RWPE2 (cell line): ENCODE measurements at regions not wholly inside any gene's neighbourhood (a gene's known extent, or its start where the extent isn't known, plus 50 kb on each side); places are given as distances from the start of the nearest gene placed in this dataset.

Experiments
- ATAC-seq: fragments of 200-7000 bp; cut with Tn5 transposase; 3 replicates; pipeline ENCODE4 v1.9.1; 2021; ENCODE audit warnings: low read depth
- DNase-seq: peaks from one replicate; pipeline ENCODE4 v3.0.0-alpha.2; 2020; ENCODE audit warnings: low spot score
- H3K27ac ChIP-seq: fragments of 450-650 bp; 2 replicates; pipeline ENCODE4 v1.5.1; 2017; ENCODE audit warnings: mild to moderate bottlenecking; ENCODE audit not compliant: poor library complexity, severe bottlenecking
- H3K27me3 ChIP-seq: fragments of 250-450 bp; sonication (Bioruptor Pico); 2 replicates; pipeline ENCODE4 v1.5.1; 2021; ENCODE audit warnings: mild to moderate bottlenecking, moderate library complexity; ENCODE audit not compliant: insufficient read depth, poor library complexity, severe bottlenecking
- H3K36me3 ChIP-seq: fragments of 250-450 bp; sonication (Bioruptor Pico); 2 replicates; pipeline ENCODE4 v1.5.1; 2020; ENCODE audit warnings: low read depth, mild to moderate bottlenecking, moderate library complexity
- H3K4me1 ChIP-seq: fragments of 250-450 bp; sonication (Bioruptor Pico); 2 replicates; pipeline ENCODE4 v1.5.1; 2021; ENCODE audit warnings: mild to moderate bottlenecking, moderate library complexity; ENCODE audit not compliant: insufficient read depth, poor library complexity, severe bottlenecking
- H3K4me3 ChIP-seq: fragments of 250-450 bp; sonication (Bioruptor Pico); 2 replicates; pipeline ENCODE4 v1.5.1; 2021; ENCODE audit warnings: mild to moderate bottlenecking, moderate library complexity; ENCODE audit not compliant: severe bottlenecking
- H3K9me3 ChIP-seq: fragments of 250-450 bp; sonication (Bioruptor Pico); 2 replicates; pipeline ENCODE4 v1.5.1; 2021; ENCODE audit warnings: mild to moderate bottlenecking, moderate library complexity; ENCODE audit not compliant: severe bottlenecking
- TF ChIP-seq, protein P1 (sequence below): fragments of 450-650 bp; IDR thresholded peaks from one replicate; pipeline ENCODE4 v1.5.1; 2017; ENCODE audit warnings: mild to moderate bottlenecking, moderate library complexity; ENCODE audit not compliant: poor library complexity, severe bottlenecking

DNA sequence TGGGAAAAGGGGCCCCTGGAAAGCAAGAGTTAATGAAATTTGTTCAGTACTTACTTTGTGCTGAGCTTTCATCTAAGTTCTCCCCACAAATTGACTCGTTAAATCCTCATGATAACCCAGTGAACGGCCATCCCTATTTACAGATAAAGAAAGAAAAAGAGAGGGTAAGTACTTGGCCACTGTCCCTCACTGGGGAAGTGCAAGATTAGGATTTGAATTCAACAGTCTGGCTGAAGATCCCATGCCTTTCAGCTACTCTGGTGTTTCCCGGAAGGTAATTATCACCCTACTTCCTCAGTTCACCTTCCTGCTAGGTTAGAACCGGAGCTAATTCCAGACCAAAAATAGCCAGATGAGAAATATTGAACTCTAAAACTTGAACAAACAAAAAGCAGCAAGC lies 269.2 kb upstream of the TLE4 start:
- TF ChIP-seq, protein P1, sequence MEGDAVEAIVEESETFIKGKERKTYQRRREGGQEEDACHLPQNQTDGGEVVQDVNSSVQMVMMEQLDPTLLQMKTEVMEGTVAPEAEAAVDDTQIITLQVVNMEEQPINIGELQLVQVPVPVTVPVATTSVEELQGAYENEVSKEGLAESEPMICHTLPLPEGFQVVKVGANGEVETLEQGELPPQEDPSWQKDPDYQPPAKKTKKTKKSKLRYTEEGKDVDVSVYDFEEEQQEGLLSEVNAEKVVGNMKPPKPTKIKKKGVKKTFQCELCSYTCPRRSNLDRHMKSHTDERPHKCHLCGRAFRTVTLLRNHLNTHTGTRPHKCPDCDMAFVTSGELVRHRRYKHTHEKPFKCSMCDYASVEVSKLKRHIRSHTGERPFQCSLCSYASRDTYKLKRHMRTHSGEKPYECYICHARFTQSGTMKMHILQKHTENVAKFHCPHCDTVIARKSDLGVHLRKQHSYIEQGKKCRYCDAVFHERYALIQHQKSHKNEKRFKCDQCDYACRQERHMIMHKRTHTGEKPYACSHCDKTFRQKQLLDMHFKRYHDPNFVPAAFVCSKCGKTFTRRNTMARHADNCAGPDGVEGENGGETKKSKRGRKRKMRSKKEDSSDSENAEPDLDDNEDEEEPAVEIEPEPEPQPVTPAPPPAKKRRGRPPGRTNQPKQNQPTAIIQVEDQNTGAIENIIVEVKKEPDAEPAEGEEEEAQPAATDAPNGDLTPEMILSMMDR, result no peak
- H3K27ac ChIP-seq, result no peak overlapping the region
- DNase-seq (no peak), ATAC-seq (no peak)
- H3K4me3 ChIP-seq, result no peak overlapping the region
- no peaks in the 10 kb centered on the region for H3K4me1 ChIP-seq
- H3K27me3 ChIP-seq, result peaks cover 6% of the 10 kb centered on the region
- no peaks in the 10 kb centered on the region for H3K36me3 ChIP-seq
- no peaks in the 10 kb centered on the region for H3K9me3 ChIP-seq

DNA sequence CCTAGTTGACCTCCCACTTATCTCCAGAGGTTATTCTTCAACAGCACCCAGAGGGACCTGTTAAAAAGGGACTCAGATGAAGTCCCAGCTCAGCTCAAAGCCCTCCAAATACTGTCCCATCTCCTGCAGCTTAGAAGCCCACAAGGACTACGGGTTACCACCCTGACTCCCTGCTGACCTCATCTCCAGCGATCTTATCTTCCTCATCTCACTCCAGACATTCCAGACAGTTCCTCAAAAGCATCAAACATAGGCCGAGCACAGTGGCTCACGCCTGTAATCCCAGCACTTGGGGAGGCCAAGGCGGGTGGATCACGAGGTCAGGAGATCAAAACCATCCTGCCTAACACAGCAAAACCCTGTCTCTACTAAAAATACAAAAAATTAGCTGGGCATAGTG lies 263.8 kb upstream of the TLE4 start:
- DNase-seq (no peak), ATAC-seq (no peak)
- no peak overlapping the region for H3K4me3 ChIP-seq
- TF ChIP-seq, protein P1, result no peak
- peaks cover 2% of the 10 kb centered on the region for H3K27me3 ChIP-seq
- no peak overlapping the region for H3K27ac ChIP-seq
- no peaks in the 10 kb centered on the region for H3K36me3 ChIP-seq
- H3K9me3 ChIP-seq, result no peaks in the 10 kb centered on the region
- no peaks in the 10 kb centered on the region for H3K4me1 ChIP-seq

- TF ChIP-seq, protein P1, result no peak
- no peak overlapping the region for H3K27ac ChIP-seq
- no peak for DNase-seq
- H3K27me3 ChIP-seq, result no peaks in the 10 kb centered on the region
- no peaks in the 10 kb centered on the region for H3K9me3 ChIP-seq
- ATAC-seq, result no peak
- no peak overlapping the region for H3K4me3 ChIP-seq
- no peaks in the 10 kb centered on the region for H3K36me3 ChIP-seq
- H3K4me1 ChIP-seq, result no peaks in the 10 kb centered on the region
Observed at GRCh38 chr9:79312686-79313421, 258.9 kb upstream of the TLE4 start.

DNA sequence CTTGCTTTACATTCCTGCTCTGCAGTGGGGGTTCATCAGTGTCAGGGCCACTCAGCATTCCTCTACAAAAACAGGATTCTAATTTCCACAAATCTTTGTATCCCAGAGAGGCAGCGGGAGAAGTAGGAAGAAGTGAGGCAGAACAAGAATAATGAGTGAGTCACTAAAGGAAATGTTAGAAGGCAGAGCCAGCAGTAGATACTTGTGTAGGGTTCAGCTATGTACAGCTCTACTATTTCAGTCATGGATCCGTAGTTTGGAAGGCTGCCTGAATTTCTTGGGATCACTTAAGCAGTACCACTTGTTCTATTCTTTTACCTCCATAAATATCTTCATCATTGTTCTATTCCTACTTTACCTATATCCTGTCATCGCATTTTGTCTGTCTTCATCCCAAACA lies 246.3 kb upstream of the TLE4 start:
- ATAC-seq (no peak), DNase-seq (no peak)
- no peaks in the 10 kb centered on the region for H3K27me3 ChIP-seq
- no peaks in the 10 kb centered on the region for H3K9me3 ChIP-seq
- no peaks in the 10 kb centered on the region for H3K36me3 ChIP-seq
- TF ChIP-seq, protein P1, result no peak
- H3K4me1 ChIP-seq, result no peaks in the 10 kb centered on the region
- H3K4me3 ChIP-seq, result no peak overlapping the region
- H3K27ac ChIP-seq, result no peak overlapping the region

DNA sequence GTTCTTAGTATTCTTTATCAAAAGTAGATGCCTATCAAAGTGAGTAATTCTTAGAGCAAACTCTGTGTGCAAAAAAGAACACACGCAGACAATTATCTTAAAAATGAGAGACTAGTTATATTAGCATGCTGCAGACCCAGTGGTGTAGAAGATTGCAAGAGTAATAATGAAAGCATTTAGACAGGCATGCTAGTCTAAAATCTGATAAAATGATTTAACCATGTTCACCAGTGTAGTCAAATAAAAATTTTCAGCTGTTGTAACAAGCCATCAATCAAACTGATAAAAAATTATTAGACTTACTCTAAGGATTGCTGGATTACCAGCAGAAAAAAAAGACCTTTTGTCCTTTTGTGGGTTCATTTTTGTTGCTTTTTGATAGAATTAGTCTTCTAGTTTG lies 241.9 kb upstream of the TLE4 start:
- H3K36me3 ChIP-seq, result no peaks in the 10 kb centered on the region
- H3K4me3 ChIP-seq, result no peak overlapping the region
- H3K27me3 ChIP-seq, result no peaks in the 10 kb centered on the region
- DNase-seq, result no peak
- H3K27ac ChIP-seq, result no peak overlapping the region
- H3K4me1 ChIP-seq, result no peaks in the 10 kb centered on the region
- ATAC-seq, result no peak
- TF ChIP-seq, protein P1, result no peak
- H3K9me3 ChIP-seq, result no peaks in the 10 kb centered on the region
